CD4-positive, alpha-beta T cell (primary cell): ENCODE measurements at regions not wholly inside any gene's neighbourhood (a gene's known extent, or its start where the extent isn't known, plus 50 kb on each side); places are given as distances from the start of the nearest gene placed in this dataset.

ENCODE experiments used
- ATAC-seq: fragments of 200-7000 bp; cut with Tn5 transposase; one replicate; pipeline ENCODE4 v1.10.0; 2022; ENCODE audit warnings: mild to moderate bottlenecking; ENCODE audit not compliant: poor library complexity
- CTCF ChIA-PET: fragments of 350-600 bp; sonication (Branson Sonifier 250); formaldehyde crosslinking; loops from one replicate; lab custom pipeline; 2021; ENCODE audit warnings: antibody characterized with exemption, inconsistent platforms; lab: Charles Lee
- POLR2A ChIA-PET: fragments of 350-600 bp; sonication (Branson Sonifier 250); formaldehyde crosslinking; loops from one replicate; lab custom pipeline; 2021; ENCODE audit warnings: antibody characterized with exemption, inconsistent platforms; lab: Charles Lee
- DNase-seq, 14 experiments: peaks; one replicate each; pipeline ENCODE4 v3.0.0-alpha.2; 2013 to 2020; ENCODE audit warnings: mixed read lengths in 2 of 14
- H3K27ac ChIP-seq, 2 donors: one replicate each; pipeline versions ENCODE4 v1.5.1 to v1.7.0; 2013; ENCODE audit warnings: low read length in 2 of 2, low read depth in 1 of 2, mild to moderate bottlenecking in 1 of 2
- H3K27me3 ChIP-seq, 2 experiments: 1 replicate in 1 of 2; 2 replicates in 1 of 2; pipeline versions ENCODE4 v1.6.1 to v1.7.0; 2013; ENCODE audit warnings: low read length in 2 of 2, control low read depth in 1 of 2, mild to moderate bottlenecking in 1 of 2, moderate library complexity in 1 of 2; ENCODE audit not compliant: insufficient read depth in 2 of 2, control insufficient read depth in 1 of 2
- H3K36me3 ChIP-seq: one replicate; pipeline ENCODE4 v1.6.1; 2013; ENCODE audit warnings: low read length, control low read depth; ENCODE audit not compliant: insufficient read depth
- H3K4me1 ChIP-seq: one replicate; pipeline ENCODE4 v1.6.1; 2013; ENCODE audit warnings: low read length, control low read depth; ENCODE audit not compliant: insufficient read depth
- H3K4me3 ChIP-seq: one replicate; pipeline ENCODE4 v1.5.1; 2013; ENCODE audit warnings: mild to moderate bottlenecking, low read length, moderate library complexity
- H3K9me3 ChIP-seq, 2 experiments: 1 replicate in 1 of 2; 2 replicates in 1 of 2; pipeline versions ENCODE4 v1.6.1 to v1.7.0; 2013; ENCODE audit warnings: low read length in 2 of 2, mild to moderate bottlenecking in 2 of 2, control low read depth in 1 of 2, moderate library complexity in 1 of 2; ENCODE audit not compliant: control insufficient read depth in 1 of 2, insufficient read depth in 1 of 2
- H3K27ac Mint-ChIP-seq: one replicate; pipeline ENCODE4 v1.8.0; 2020; ENCODE audit warnings: mixed read lengths
- H3K27me3 Mint-ChIP-seq: one replicate; pipeline ENCODE4 v1.8.0; 2021; ENCODE audit warnings: mixed read lengths
- H3K36me3 Mint-ChIP-seq: one replicate; pipeline ENCODE4 v1.8.0; 2021; ENCODE audit warnings: low read depth, mixed read lengths
- H3K4me1 Mint-ChIP-seq: one replicate; pipeline ENCODE4 v1.8.0; 2021; ENCODE audit warnings: low read depth, mixed read lengths
- H3K4me3 Mint-ChIP-seq: one replicate; pipeline ENCODE4 v1.8.0; 2020; ENCODE audit warnings: mild to moderate bottlenecking, mixed read lengths
- H3K9me3 Mint-ChIP-seq: one replicate; pipeline ENCODE4 v1.8.0; 2020; ENCODE audit warnings: mixed read lengths
- CTCF ChIP-seq: fragments of 200-600 bp; IDR thresholded peaks from one replicate; pipeline ENCODE4 v1.8.0; 2022; ENCODE audit warnings: antibody characterized with exemption, mild to moderate bottlenecking
- intact Hi-C, 2 experiments: fragments of 100-400 bp; cut with DNase I in 1 of 2; cut with micrococcal nuclease in 1 of 2; formaldehyde crosslinking; loops; one replicate each; pipeline versions ENCODE4 v1.15.1 to v1.9.0; 2023 to 2025; cut with DNase I, micrococcal nuclease

DNA sequence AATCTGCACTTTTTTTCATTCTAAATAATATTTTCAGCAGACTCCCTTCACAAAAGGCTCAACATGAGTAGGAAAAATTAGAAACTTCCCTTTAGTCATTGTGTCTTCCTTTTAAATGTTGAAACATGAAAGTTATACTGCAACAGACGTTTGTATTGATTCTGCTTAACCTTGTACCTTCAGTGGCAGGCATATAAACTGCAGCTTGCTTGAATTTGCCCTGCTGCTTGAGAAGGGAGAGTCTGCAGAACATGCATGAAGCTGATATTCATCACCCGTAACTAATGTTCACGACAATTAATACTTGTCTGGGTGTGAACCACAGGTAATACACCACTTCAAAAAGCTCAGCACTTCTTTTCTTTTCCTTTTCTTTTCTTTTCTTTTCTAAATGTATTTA lies 294.7 kb upstream of the LRP1B start:
- H3K27me3 ChIP-seq = no peaks in the 10 kb centered on the region
- H3K9me3 Mint-ChIP-seq = no peaks in the 10 kb centered on the region
- H3K36me3 Mint-ChIP-seq = no peaks in the 10 kb centered on the region
- DNase-seq (no peak), ATAC-seq (no peak)
- no peak for TF ChIP-seq CTCF
- H3K36me3 ChIP-seq = no peaks in the 10 kb centered on the region
- H3K9me3 ChIP-seq = peaks cover 0 to 3% of the 10 kb centered on the region in 2 experiments
- H3K27me3 Mint-ChIP-seq = no peaks in the 10 kb centered on the region
- no peak overlapping the region for H3K4me3 ChIP-seq
- H3K27ac ChIP-seq = no peak overlapping the region
- ChIA-PET CTCF (no interaction called here), POLR2A (no interaction called here)
- intact Hi-C loops = no loop called here
- no peaks in the 10 kb centered on the region for H3K4me1 ChIP-seq
- no peak overlapping the region for H3K4me3 Mint-ChIP-seq
- H3K4me1 Mint-ChIP-seq = no peaks in the 10 kb centered on the region
- H3K27ac Mint-ChIP-seq = no peak overlapping the region

DNA sequence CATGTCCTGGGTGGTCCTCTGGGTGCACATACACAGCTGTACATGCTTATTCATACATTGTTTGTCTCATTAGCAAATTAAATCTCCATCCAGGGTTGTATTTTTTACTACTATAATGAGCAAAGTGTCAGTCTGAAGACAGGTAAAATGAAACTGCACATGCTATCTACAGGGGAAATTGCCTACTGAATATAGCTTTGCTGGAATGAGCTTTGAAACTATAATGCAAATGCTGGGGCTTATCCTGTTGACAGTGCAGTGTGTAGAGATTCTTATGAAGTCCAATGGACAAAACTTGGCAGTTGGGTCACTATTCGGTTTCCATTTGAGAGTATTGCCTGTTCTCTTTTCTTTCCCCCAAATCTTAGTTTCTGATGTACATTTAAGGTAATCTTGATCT lies 292.8 kb upstream of the LRP1B start:
- H3K27ac ChIP-seq = no peak overlapping the region
- H3K9me3 ChIP-seq = peaks cover 0 to 3% of the 10 kb centered on the region in 2 experiments
- H3K4me3 ChIP-seq = no peak overlapping the region
- no peaks in the 10 kb centered on the region for H3K9me3 Mint-ChIP-seq
- CTCF ChIA-PET = no interaction called here
- no peaks in the 10 kb centered on the region for H3K4me1 Mint-ChIP-seq
- H3K27me3 Mint-ChIP-seq = no peaks in the 10 kb centered on the region
- TF ChIP-seq CTCF = no peak
- no peak overlapping the region for H3K27ac Mint-ChIP-seq
- H3K36me3 ChIP-seq = no peaks in the 10 kb centered on the region
- H3K4me1 ChIP-seq = no peaks in the 10 kb centered on the region
- no peaks in the 10 kb centered on the region for H3K36me3 Mint-ChIP-seq
- H3K4me3 Mint-ChIP-seq = no peak overlapping the region
- DNase-seq (no peak), ATAC-seq (no peak)
- POLR2A ChIA-PET = no interaction called here
- intact Hi-C loops = no loop called here
- H3K27me3 ChIP-seq = no peaks in the 10 kb centered on the region

GRCh38 chr2:142422769-142423168 lies 292.0 kb upstream of the LRP1B start:
- H3K4me3 Mint-ChIP-seq = no peak overlapping the region
- H3K27me3 Mint-ChIP-seq = no peaks in the 10 kb centered on the region
- Histone ChIP-seq H3K4me3 (no peak overlapping the region), H3K27me3 (no peaks in the 10 kb centered on the region), H3K27ac (no peak overlapping the region), H3K9me3 (peaks cover 0 to 3% of the 10 kb centered on the region in 2 experiments), H3K36me3 (no peaks in the 10 kb centered on the region), H3K4me1 (no peaks in the 10 kb centered on the region)
- intact Hi-C loops = no loop called here
- no peak for ATAC-seq
- CTCF ChIA-PET = no interaction called here
- no peaks in the 10 kb centered on the region for H3K36me3 Mint-ChIP-seq
- H3K9me3 Mint-ChIP-seq = peaks cover 3% of the 10 kb centered on the region
- H3K4me1 Mint-ChIP-seq = no peaks in the 10 kb centered on the region
- no peak overlapping the region for H3K27ac Mint-ChIP-seq
- TF ChIP-seq CTCF = no peak
- DNase-seq = no peak
- POLR2A ChIA-PET = no interaction called here
